Left lung (tissue), 4 donors: ENCODE measurements at regions not wholly inside any gene's neighbourhood (a gene's known extent, or its start where the extent isn't known, plus 50 kb on each side); places are given as distances from the start of the nearest gene placed in this dataset.

Experiments
- ATAC-seq: fragments of 200-7000 bp; cut with Tn5 transposase; one replicate; pipeline ENCODE4 v1.9.1; 2020; ENCODE audit warnings: moderate library complexity
- DNase-seq, 4 donors: peaks; one replicate each; pipeline ENCODE4 v3.0.0-alpha.2; 2013 to 2020
- H3K27ac ChIP-seq, 2 donors: fragments of 200-600 bp; sonication (generic) in 1 of 2; one replicate each; pipeline versions ENCODE4 v1.5.0 to v1.8.0; 2020 to 2021
- H3K27me3 ChIP-seq, 2 donors: fragments of 200-600 bp; sonication (generic) in 1 of 2; one replicate each; pipeline versions ENCODE4 v1.5.0 to v1.8.0; 2020 to 2021
- H3K36me3 ChIP-seq, 2 donors: fragments of 200-600 bp; sonication (generic) in 1 of 2; one replicate each; pipeline versions ENCODE4 v1.5.0 to v1.8.0; 2020 to 2021
- H3K4me1 ChIP-seq, 2 donors: fragments of 200-600 bp; one replicate each; pipeline ENCODE4 v1.8.0; 2021
- H3K4me3 ChIP-seq, 2 donors: fragments of 200-600 bp; sonication (generic) in 1 of 2; one replicate each; pipeline versions ENCODE4 v1.5.0 to v1.8.0; 2020 to 2021; ENCODE audit warnings: mild to moderate bottlenecking in 1 of 2
- H3K9me3 ChIP-seq, 2 donors: fragments of 200-600 bp; sonication (generic) in 1 of 2; one replicate each; pipeline versions ENCODE4 v1.5.0 to v1.8.0; 2020 to 2021
- CTCF ChIP-seq, 2 donors: fragments of 200-600 bp; sonication (generic) in 1 of 2; IDR thresholded peaks; one replicate each; pipeline versions ENCODE4 v1.5.0 to v1.8.0; 2021; ENCODE audit warnings: antibody characterized with exemption in 2 of 2
- intact Hi-C, 2 donors: fragments of 100-400 bp; cut with DNase I; formaldehyde crosslinking; loops; one replicate each; pipeline versions ENCODE4 v1.11.2 to v1.14.2; 2022
- donor health status: DM: no; HTN: yes; CAD: no.
- donor health status: DM: no; HTN: no; CAD: no.

GRCh38 chr20:17062712-17063111 lies 164.1 kb upstream of the PCSK2 start:
- ATAC-seq = no peak
- TF ChIP-seq CTCF (IDR thresholded peaks at IDR 0.05) = no peak
- H3K4me1 ChIP-seq = no peaks in the 10 kb centered on the region

GRCh38 chr20:17066902-17067301 lies 159.9 kb upstream of the PCSK2 start:
- TF ChIP-seq CTCF (IDR thresholded peaks at IDR 0.05) = no peak
- H3K36me3 ChIP-seq = no peaks in the 10 kb centered on the region
- no peaks in the 10 kb centered on the region for H3K4me1 ChIP-seq
- DNase-seq (no peak), ATAC-seq (no peak)
- H3K27ac ChIP-seq = no peak overlapping the region
- intact Hi-C loops = no loop called here
- H3K4me3 ChIP-seq = no peak overlapping the region
- H3K9me3 ChIP-seq = peaks cover 0 to 6% of the 10 kb centered on the region in 2 donors
- H3K27me3 ChIP-seq = no peaks in the 10 kb centered on the region

More at GRCh38 chr20:17062712-17063111, 164.1 kb upstream of the PCSK2 start:
- intact Hi-C loops = no loop called here
- no peak for DNase-seq
- Histone ChIP-seq H3K36me3 (no peaks in the 10 kb centered on the region), H3K9me3 (peaks cover 0 to 14% of the 10 kb centered on the region in 2 donors), H3K27me3 (no peaks in the 10 kb centered on the region), H3K4me3 (no peak overlapping the region), H3K27ac (no peak overlapping the region)

GRCh38 chr20:17068084-17068711 lies 158.6 kb upstream of the PCSK2 start:
- H3K9me3 ChIP-seq = peaks cover 0 to 12% of the 10 kb centered on the region in 2 donors
- no peak for DNase-seq
- TF ChIP-seq CTCF (IDR thresholded peaks at IDR 0.05) = no peak
- H3K27me3 ChIP-seq = no peaks in the 10 kb centered on the region
- intact Hi-C loops = no loop called here
- ATAC-seq = no peak
- H3K4me1 ChIP-seq = no peaks in the 10 kb centered on the region
- no peak overlapping the region for H3K27ac ChIP-seq
- no peaks in the 10 kb centered on the region for H3K36me3 ChIP-seq
- no peak overlapping the region for H3K4me3 ChIP-seq

- peaks cover 0 to 12% of the 10 kb centered on the region in 2 donors for H3K9me3 ChIP-seq
- H3K4me3 ChIP-seq = no peak overlapping the region
- H3K27ac ChIP-seq = no peak overlapping the region
- no peak for DNase-seq
- H3K27me3 ChIP-seq = no peaks in the 10 kb centered on the region
- no peak for ATAC-seq
- no peak for TF ChIP-seq CTCF (IDR thresholded peaks at IDR 0.05)
- intact Hi-C loops = no loop called here
- no peaks in the 10 kb centered on the region for H3K36me3 ChIP-seq
- H3K4me1 ChIP-seq = no peaks in the 10 kb centered on the region
Measured at GRCh38 chr20:17077030-17077429, 149.8 kb upstream of the PCSK2 start.

GRCh38 chr20:17083738-17084137 lies 143.1 kb upstream of the PCSK2 start:
- H3K9me3 ChIP-seq = peaks cover 0 to 13% of the 10 kb centered on the region in 2 donors
- ATAC-seq (no peak), DNase-seq (peak in 1 of 4 donors; percentile 7)
- no peak overlapping the region for H3K4me3 ChIP-seq
- H3K36me3 ChIP-seq = no peaks in the 10 kb centered on the region
- no peak for TF ChIP-seq CTCF (IDR thresholded peaks at IDR 0.05)
- no peaks in the 10 kb centered on the region for H3K4me1 ChIP-seq
- H3K27ac ChIP-seq = no peak overlapping the region
- H3K27me3 ChIP-seq = no peaks in the 10 kb centered on the region
- intact Hi-C loops = no loop called here
